Epidermal melanocyte (primary cell): ENCODE measurements at regions not wholly inside any gene's neighbourhood (a gene's known extent, or its start where the extent isn't known, plus 50 kb on each side); places are given as distances from the start of the nearest gene placed in this dataset.

Experiments
- DNase-seq: peaks from one replicate; pipeline ENCODE4 v3.0.0; 2011; ENCODE audit warnings: low spot score; ENCODE audit not compliant: insufficient read length

DNA sequence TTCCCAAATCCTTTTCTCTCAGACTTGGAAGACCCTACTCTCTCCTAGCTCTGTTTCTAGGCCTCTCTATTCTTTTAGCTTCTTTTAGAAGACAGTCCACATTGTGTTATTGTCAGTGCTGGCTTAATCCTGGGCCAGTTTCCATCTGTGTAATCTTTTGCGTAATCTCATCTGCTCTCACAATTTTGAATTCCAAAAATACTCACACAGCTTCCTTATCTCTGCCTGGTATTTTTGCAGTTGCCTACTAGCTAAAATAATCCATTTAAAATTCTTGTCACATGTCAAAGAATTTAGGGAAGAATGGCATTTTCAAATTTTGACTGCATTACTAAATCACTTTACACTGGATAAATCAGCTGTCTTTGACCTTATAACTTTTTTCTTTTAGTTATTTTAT is 200.6 kb upstream of the MEX3C start:
- no peak for DNase-seq

DNA sequence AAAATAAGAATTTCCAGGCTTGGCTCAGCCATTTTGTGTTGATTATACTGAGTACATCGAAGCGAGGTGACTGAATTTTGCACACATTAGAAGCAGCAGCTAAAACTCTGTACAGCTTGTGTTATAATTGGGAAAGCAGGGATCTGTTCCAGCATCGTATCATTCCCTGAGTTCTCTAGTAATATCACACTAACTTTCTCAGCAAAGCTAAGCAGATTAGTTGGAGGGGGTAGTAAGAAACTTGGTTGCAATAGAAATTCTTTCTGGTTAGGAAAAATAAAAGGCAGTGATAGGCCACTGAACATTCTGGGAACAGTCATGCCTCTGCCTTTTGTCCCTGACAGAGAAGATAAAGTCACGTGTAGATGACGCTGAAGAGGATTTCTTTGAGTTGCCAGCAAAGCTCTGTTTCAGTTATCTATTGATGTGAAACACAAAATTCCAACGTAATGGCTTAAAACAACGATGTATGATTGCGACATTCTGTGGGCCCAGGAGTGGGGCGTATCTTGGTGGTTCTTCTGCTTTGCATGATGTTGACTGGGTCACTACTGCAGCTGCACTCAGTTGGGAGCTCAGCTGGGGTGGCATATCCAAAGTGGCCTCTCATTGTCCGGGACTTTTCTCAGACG is 202.1 kb upstream of the MEX3C start:
- DNase-seq, result no peak

DNA sequence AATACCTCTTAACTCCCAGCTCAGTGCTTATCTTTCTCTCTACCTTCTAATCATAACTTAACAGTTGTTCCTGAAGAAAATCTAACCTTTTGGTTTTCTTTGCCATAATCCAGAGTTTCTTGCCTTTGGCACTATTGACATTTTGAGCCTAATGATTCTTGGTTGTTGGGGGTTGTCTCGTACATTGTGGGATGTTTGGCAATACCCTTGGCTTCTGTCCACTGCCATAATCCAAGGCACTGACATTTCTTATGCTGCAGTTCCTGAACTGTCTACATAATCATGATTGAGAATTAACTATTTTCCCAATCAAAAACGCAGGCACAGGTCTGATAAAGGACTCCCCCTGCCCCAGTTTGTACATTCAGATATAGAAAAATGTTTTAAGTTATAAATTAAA is 203.2 kb upstream of the MEX3C start:
- DNase-seq, result no peak

DNA sequence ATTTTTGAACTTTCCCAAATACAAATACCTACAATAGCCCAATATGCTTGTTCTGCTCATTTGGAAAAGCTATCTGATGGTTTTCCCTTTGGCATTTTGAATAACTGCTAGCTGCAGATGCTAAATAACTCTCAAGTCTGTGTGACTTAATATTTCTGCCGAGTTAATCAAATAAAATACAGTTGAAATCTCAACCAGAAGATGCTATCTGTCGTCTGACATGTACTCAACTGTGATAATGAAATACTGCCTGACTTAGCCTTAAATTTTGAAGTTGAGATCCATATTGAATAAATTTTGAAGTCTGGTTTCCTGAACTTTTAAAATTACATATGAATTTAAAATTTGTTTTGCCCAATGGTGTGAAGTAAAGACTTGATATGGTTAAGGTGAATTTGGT is 204.4 kb upstream of the MEX3C start:
- DNase-seq, result no peak

DNA sequence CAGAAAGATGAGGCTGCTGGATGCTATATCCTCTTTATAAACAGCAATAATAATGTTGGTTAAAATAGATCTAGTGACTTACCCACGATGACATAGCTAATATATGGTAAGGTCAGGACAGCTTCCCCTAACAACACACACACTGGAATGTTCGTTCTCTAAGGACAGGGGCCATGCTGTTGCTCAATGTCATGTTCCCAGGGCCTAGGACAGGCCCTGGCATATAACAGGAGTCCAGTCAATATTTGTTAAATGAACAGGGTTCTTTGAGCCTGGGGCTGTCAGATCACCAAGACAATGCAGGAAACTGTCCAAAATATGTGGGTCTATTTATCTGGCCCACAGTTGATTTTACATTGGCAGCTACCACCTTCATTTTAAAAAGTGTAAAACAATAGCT is 207.1 kb upstream of the MEX3C start:
- no peak for DNase-seq

DNA sequence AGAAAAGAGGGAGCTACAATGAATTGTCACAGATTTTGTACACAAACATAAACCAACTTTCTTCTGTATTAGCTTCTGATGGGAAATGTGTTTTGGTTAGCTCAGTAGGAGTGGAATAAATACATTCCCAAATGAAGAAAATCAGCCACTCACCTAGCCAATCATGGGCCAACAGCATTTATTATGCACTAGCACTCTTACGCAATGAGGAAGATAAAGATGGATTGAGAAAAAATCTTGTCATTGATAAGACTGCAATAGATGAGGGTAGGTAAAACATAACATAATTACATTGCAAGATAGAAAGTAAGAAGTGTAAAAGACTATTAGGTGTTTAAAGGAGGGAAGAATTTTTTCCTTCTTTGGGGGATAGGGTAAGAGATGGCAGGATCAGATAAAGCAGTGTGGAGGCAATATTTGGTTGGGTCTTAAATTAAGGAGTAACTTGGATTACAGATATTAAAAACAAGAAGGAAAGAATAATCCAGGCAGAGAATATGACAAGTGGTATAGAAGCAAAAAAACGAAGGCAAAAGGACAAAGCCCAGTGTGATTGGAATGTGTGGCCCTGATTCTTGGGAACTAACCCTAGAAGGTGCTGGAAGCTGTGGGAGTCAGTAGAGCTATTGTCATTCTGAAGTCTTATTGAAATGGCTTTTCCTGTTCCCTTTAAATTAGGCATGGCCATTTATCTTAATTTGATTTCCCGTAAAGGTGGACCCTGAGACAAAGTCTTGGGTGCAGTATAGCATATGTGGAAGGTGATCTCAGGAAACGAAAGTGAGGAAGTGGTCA is 208.4 kb upstream of the MEX3C start:
- DNase-seq, result no peak

DNA sequence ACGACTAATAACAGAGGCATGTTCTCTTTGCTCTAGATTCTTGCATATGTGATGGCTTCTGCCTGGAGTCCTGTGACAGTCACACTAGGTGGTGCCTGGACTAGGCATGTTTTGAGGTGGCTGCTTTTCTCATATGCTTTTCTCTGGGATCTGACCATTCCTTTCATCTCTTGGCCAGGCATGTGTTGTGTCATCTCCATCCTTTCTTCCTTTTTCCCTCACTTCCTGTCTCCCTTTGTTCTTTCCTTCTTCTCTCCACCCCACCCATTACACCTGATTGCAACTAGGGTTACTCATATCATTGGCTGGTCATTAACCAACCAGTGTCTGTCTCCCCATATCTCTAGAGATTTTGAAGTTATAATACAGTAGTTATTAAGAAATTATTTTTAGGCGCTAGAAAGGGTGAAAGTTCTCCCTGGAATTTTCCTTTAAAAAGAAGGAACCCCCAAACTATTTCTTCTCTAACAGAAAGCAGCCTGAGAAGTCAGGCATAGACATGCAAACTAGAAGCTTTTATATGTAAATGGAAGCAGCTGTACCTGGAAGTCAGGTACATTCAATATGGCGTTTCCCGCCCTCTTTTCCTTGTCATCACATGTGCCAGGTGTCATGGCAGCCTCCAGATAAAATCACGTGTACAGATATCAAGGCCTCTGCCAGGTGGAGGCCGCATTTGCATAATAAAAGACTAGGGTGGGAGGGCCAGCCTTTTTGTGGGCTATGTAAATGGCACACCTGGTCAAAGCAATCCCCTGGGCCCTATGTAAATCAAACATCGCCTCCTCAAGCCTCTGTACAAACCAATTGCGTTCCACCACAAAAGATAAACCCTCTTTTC is 220.4 kb upstream of the MEX3C start:
- no peak for DNase-seq

DNA sequence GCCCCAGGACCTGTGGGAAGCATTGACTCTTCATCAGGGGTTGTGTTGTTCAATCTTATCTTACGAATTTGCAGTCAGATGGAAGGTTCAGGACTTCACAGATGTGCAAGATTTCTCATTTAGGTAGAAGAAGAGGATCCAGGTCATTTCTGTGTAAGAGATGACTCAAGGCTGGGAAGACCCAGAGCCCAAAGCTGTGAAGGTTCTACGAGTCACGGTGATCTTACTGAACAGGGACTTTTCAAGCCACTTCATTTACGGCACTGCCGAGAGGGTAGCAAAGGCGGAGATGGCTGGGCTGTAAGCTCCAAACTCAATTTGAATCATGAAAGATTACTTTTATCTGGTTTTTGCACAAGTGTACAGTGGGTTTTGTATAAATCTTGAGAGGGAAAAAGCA is 228.0 kb upstream of the MEX3C start:
- no peak for DNase-seq

DNA sequence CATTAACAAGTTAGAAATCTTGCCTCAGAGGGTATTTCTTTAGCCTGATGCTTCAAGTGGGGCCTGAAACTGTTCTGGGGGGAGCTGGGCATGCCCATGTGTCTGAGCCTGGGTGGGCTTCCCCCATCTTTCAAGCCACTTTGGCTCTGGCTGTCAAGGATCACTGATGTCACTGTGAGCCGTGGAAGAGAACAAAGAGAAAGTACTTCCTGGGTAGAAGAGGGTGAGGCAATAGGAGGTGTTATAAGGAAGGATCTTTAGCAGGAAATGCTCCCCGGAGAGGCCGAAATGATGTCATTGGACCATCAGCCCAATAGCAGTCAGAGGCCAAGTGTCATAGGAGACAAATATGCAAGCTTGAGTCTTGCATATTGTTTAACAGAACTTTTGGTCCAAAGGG is 228.4 kb upstream of the MEX3C start:
- DNase-seq, result no peak

DNA sequence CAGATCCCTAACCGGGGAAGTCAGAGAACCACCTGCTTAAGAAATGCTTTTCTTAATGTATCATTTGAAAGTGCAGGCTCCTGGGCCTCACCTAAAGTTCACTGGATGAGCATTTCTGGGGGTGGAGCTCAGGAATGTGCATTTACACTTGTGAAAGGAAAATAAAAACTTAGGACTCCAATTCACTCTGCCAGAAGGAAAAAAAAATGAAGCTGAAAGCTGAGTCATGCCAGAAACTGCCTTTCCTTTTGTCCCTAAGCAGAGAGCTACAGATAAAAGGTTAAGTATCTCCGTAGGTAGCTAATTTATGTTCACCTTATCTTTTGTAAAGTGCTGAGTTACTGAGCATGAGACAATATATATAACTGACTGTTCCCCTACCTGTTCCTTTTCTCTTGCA is 229.5 kb upstream of the MEX3C start:
- DNase-seq, result no peak

DNA sequence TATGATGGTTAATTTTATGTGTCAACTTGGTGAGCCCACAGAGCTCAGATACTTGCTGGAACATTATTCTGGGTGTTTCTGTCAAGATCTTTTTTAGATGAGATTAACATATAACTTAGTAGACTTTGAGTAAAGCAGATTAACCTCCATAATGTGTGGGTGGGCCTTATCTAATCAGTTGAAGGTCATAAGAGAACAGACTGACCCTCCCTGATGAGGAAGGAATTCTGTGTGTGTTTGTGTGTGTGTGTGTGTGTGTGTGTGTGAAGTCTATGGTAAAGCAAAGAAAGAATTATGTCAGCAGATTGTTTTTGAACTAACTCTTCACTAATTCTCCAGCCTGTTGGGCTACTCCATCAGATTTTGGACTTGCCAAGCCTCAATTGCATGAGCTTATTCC is 232.2 kb upstream of the MEX3C start:
- no peak for DNase-seq

DNA sequence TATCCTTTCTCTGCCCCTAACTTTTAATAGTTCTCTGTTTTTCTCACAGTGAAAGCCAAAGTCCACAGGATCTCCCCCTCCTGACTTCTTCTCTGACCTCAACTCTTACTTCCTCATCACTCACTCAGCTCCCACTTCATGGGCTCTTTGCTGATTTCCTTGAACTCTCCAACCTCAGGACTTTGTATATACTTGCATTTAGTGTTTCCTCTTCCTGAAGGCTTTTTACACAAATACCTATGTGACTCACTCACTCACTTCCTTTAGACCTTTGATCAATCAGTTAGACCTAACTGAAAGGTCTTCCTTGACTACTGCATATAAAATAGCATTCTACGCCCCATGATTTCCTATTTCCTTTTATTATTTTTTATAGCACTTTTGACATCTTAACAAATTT is 233.1 kb upstream of the MEX3C start:
- no peak for DNase-seq

DNA sequence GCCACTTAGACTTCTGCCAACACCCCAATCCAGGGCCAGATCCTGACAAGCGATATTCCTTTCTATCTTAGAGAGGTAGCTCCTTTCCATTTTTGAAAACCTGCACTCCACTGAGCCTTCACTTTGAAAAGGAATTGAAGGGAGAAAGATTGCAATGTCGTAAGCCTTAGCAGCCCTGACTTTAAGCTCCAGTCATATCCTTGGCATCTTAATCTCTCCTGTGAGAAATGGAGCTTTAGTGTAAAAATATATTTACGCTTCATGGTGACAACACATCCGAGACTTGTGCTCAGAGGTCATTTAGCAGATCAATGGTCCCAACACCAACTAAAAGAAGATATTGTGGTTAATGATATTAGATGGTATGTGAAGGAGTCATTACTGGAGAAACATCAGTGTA is 235.8 kb upstream of the MEX3C start:
- no peak for DNase-seq

DNA sequence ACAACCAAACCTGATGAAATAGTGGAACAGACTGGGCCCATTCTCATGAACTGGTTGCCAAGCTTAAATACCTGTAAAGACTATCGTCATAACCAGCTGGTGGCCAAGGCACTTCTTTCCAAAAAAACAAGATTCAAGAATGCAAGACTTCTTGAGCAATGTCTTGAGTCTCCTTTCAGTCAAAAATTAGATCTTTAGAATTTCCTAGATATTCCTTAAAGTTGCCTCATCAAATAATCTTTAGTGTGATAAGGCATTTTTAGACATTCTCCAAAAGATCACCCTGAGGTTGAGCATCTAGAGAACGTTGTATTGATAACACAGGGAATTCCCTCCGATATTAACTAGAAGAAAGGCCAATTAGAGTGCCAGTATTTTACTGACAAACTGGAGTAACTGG is 236.4 kb upstream of the MEX3C start:
- no peak for DNase-seq

DNA sequence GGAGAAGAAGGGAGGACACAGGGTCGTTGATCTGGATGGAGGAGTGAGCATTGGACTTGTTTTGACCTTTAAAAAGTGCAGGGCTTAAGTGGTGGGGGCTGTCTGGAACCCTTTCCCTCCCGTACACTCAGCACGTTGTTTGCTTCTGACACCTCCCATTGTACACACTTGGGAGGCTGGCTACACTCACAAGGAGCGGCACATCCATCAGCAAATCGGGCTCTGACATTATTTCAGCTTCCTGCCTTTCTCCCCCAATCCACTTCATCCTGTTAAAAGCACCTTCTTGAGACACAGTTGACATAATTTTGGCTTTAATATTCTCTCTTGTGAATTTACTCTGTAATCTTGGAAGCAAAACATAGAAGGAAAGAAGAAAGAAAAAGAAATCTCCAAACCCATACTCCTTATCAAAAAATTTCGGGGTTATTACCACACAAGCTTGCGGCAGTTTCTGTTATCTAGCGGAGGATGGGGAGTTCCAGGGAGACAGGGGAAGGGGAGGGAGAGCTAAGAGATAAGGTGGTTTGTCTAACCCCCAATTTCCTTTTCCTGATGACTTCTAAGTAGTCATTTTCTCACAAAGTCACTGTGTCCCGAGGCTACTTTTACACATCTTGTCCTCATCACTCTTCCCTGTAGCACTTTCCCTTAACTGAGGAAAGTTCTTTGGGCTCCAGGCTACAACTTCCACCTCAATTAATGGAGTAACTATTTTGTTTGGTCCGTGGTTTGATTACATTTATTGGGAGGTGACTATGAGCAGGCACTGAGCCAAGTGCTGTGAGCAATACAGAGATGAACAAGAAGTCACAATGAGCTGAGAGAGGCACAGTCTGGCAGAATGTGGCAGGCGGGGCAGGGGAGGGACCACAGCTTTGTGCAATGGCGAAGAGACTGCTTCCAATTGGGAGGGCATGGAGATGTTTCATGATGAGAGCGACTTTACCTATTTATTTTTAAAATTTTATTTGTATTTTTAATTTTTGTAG is 240.1 kb upstream of the MEX3C start:
- DNase-seq, result no peak

DNA sequence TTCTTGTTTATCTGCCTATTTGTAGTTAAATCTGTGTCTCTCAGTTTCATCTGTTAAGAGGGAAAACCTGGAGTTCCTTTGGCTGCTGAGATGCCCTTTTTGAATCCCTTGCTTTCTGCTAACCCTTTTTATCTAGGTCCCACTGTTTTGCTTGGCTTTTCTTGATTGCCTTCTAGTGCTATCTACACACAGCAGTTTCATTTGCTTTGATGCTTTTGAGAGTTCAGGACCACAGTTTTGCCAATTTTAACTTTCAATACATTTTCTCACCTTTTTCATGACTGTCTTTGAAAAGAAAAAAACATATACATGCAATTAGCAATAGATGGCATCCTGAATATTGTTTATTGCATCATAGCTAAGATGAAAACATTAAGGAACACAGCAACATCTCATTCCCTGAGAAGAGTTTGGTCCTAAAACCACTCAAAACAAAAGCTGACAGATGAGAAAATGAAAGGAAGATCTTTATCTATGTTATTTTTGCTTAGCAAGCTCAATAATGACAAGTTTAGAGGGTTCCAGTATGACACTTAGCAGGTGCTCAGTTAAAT is 241.4 kb upstream of the MEX3C start:
- DNase-seq, result no peak

DNA sequence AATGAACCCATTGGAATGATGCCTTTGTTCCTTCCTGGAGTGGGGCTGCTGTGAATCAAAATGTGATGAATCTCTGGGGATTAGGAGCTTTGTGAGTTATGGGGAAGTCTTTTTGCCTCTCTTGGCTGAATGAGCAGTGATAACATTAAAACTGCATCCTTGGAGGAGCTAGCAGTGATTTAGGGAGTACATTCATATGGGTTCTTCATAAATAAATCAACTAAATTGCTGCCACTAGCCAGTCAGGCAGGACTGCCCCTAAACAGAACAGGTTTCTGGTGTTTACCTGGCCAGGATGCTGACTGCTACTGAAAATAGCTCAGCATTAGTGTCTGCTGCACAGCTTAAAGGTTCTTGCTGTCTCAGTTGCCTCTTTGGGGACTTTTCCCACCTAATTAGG is 244.5 kb upstream of the MEX3C start:
- no peak for DNase-seq

DNA sequence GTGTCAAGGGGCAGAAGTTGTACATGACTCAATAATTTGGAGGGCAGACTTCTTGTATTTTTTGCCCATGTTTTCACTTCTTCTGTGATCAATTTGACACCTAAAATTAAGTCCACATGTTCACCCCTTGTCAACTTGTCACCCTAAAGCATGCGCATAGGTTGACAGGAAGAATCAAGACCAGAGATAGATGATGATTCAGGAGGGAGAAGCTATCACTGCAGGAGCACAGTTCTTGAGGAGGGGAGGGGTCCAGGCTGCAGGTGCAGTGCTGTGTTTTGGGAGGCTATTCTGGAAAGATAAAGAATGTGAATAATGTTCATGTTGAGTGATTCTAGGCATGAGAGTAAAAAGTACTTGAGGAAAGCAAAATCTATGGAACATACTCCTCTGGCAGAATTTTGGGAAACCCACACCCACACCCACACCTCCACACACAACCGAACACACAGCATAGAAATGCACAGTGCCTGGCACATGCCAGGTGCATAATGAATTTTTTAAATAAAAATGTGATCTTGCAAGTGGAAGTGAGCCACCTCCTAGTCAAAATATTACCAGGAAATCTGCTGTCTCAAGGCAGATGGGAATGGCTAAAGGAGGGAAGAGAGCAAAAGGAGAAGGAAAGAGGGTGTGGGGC is 249.2 kb upstream of the MEX3C start:
- no peak for DNase-seq

DNA sequence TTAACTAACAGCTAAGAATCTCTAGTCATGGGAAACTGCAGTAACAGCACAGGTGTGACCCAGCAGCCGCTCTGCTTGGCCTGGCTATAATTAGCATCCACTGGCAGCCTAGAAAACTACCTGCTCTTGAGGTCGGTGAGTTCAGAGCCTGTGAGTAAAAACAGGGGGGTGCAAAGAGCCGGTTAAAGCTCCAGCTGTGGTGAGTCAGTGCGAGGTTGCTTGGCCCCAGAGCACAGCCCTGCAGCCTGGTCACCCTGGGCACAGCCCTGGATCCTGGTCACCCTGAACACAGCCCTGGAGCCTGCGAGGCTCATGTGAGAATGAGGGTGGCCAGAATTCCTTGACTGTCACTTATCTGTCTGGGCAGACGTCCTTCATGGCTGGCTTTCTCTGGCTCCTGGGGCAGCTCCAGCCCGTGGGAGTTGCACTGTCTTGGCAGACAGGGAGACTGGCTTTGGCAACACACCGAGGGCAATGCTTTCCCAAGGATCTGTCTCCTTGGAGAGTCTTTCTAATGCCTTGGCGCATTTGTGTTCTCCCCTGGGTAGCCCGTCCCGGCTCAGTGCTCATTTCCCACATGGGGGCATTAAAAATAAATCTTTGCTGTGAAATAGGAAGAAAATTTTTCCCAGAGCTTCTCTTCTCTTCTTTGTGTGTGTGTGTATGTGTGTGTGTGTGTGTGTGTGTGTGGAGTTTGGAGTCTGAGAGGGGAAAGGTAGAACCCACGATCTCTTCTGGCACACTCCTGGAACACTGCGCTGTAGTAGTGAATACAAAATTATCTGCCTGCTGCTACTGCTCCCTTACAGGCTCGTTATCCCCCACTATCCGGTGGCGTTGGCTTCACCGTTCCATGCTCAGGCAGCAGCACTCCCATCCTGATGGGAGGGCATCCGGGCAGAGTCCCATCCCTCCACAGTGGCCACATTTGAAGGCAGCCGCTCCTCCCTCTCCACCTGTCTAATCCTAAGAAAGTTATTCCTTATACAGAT is 250.2 kb upstream of the MEX3C start:
- no peak for DNase-seq
